OCI-LY7 (cell line): ENCODE measurements at regions not wholly inside any gene's neighbourhood (a gene's known extent, or its start where the extent isn't known, plus 50 kb on each side); places are given as distances from the start of the nearest gene placed in this dataset.

Source experiments
- BruUV-seq: library from RNA; stranded (reverse); fragments of 400-500 nt; replicated peaks from 2 replicates; lab custom pipeline; 2021; lab: Mats Ljungman, UMichigan
- CTCF ChIA-PET: fragments of 300-600 bp; sonication (Branson Sonifier 250); formaldehyde crosslinking; loops from one replicate; lab custom pipeline; 2022; ENCODE audit warnings: antibody characterized with exemption; ENCODE audit not compliant: unreplicated experiment; lab: Charles Lee
- POLR2A ChIA-PET: fragments of 300-600 bp; sonication (Branson Sonifier 250); formaldehyde crosslinking; loops from one replicate; lab custom pipeline; 2022; ENCODE audit warnings: antibody characterized with exemption; lab: Charles Lee
- DNase-seq: peaks from one replicate; pipeline ENCODE4 v3.0.0-alpha.2; 2015; ENCODE audit warnings: low spot score
- H2AFZ ChIP-seq: fragments of 200-600 bp; sonication (generic), shearing (Covaris generic); 2 replicates; pipeline ENCODE4 v1.6.1; 2014; ENCODE audit warnings: mild to moderate bottlenecking, antibody characterized with exemption, low read length, moderate library complexity
- H3K27ac ChIP-seq: fragments of 200-600 bp; sonication (generic); 2 replicates; pipeline ENCODE4 v1.5.1; 2014; ENCODE audit warnings: mixed run types, low read depth, mild to moderate bottlenecking, moderate library complexity, low read length, inconsistent platforms; ENCODE audit not compliant: poor library complexity, severe bottlenecking
- H3K36me3 ChIP-seq: fragments of 200-600 bp; sonication (generic); 2 replicates; pipeline ENCODE4 v1.6.1; 2014; ENCODE audit warnings: mild to moderate bottlenecking, antibody characterized with exemption, low read length, moderate library complexity, mixed read lengths; ENCODE audit not compliant: insufficient read depth
- H3K4me1 ChIP-seq: fragments of 200-600 bp; sonication (generic); 2 replicates; pipeline ENCODE4 v1.5.1; 2014; ENCODE audit warnings: mild to moderate bottlenecking, low read length; ENCODE audit not compliant: insufficient read depth, poor library complexity, severe bottlenecking
- H3K4me2 ChIP-seq: fragments of 200-600 bp; sonication (generic); 2 replicates; pipeline ENCODE4 v1.6.1; 2014; ENCODE audit warnings: mild to moderate bottlenecking, low read length
- H3K4me3 ChIP-seq: fragments of 200-600 bp; sonication (generic); 2 replicates; pipeline ENCODE4 v1.5.1; 2014; ENCODE audit warnings: mild to moderate bottlenecking, low read depth, low read length; ENCODE audit not compliant: poor library complexity, severe bottlenecking
- H3K79me2 ChIP-seq: fragments of 200-600 bp; sonication (generic); 2 replicates; pipeline ENCODE4 v1.6.1; 2016; ENCODE audit warnings: low read depth, mild to moderate bottlenecking, low read length, moderate library complexity, mixed read lengths; ENCODE audit not compliant: insufficient read depth
- H3K9me2 ChIP-seq: fragments of 200-600 bp; sonication (generic); 2 replicates; pipeline ENCODE4 v1.6.1; 2016; ENCODE audit warnings: mild to moderate bottlenecking, low read length, mixed read lengths; ENCODE audit not compliant: insufficient read depth
- H3K9me3 ChIP-seq: fragments of 200-600 bp; sonication (generic); 2 replicates; pipeline ENCODE4 v1.6.1; 2014; ENCODE audit warnings: mild to moderate bottlenecking, mixed run types, low read length, mixed read lengths
- H4K20me1 ChIP-seq: fragments of 200-600 bp; sonication (generic); 2 replicates; pipeline ENCODE4 v1.6.1; 2014; ENCODE audit warnings: mild to moderate bottlenecking, antibody characterized with exemption, low read length, moderate library complexity, mixed read lengths; ENCODE audit not compliant: insufficient read depth
- CTCF ChIP-seq: fragments of 200-600 bp; sonication (generic); conservative IDR thresholded peaks from 2 replicates; pipeline ENCODE4 v1.5.1; 2014; ENCODE audit warnings: mild to moderate bottlenecking, antibody characterized with exemption, low read length, moderate library complexity, mixed read lengths
- EZH2phosphoT487 ChIP-seq: fragments of 200-600 bp; sonication (generic); IDR thresholded peaks from 2 replicates; pipeline ENCODE4 v1.6.1; 2018; ENCODE audit warnings: low read depth, borderline replicate concordance, mild to moderate bottlenecking, mixed run types, antibody characterized with exemption, low read length, moderate library complexity, mixed read lengths
- intact Hi-C: fragments of 100-400 bp; cut with micrococcal nuclease; formaldehyde crosslinking; loops from one replicate; pipeline ENCODE4 v1.10.0; 2022; ENCODE audit not compliant: unreplicated experiment

GRCh38 chr11:70678931-70679900, 280.9 kb downstream of the CTTN start:
- H3K79me2 ChIP-seq = no peaks in the 10 kb centered on the region
- no peaks in the 10 kb centered on the region for H3K4me1 ChIP-seq
- CTCF ChIA-PET = no interaction called here
- no TSS peak for BruUV-seq
- POLR2A ChIA-PET = interaction anchor here (0.6 kb wide), 1 partner anchor 1227 kb away, joined by 3 read pairs; no protein-coding TSS in a partner anchor
- intact Hi-C loops = no loop called here
- no peaks in the 10 kb centered on the region for H3K36me3 ChIP-seq
- H3K4me3 ChIP-seq = no peak overlapping the region
- H2AFZ ChIP-seq = no peak overlapping the region
- H3K27ac ChIP-seq = no peak overlapping the region
- no peaks in the 10 kb centered on the region for H4K20me1 ChIP-seq
- no peak overlapping the region for H3K4me2 ChIP-seq
- H3K9me3 ChIP-seq = no peaks in the 10 kb centered on the region
- TF ChIP-seq EZH2phosphoT487 (no peak), CTCF (no peak)
- no peaks in the 10 kb centered on the region for H3K9me2 ChIP-seq
- DNase-seq = no peak

- H3K9me3 ChIP-seq = no peaks in the 10 kb centered on the region
Observed at GRCh38 chr11:70680781-70681281, 282.5 kb downstream of the CTTN start.

More at GRCh38 chr11:70680781-70681281, 282.5 kb downstream of the CTTN start:
- no peaks in the 10 kb centered on the region for H3K9me2 ChIP-seq
- no peak for DNase-seq
- no peaks in the 10 kb centered on the region for H3K4me1 ChIP-seq
- POLR2A ChIA-PET = no interaction called here
- CTCF ChIA-PET = no interaction called here
- intact Hi-C loops = no loop called here
- H3K4me2 ChIP-seq = no peak overlapping the region
- no peaks in the 10 kb centered on the region for H3K36me3 ChIP-seq
- H3K27ac ChIP-seq = no peak overlapping the region
- H3K79me2 ChIP-seq = no peaks in the 10 kb centered on the region
- TF ChIP-seq CTCF (no peak), EZH2phosphoT487 (no peak)
- H2AFZ ChIP-seq = no peak overlapping the region
- H3K4me3 ChIP-seq = no peak overlapping the region
- no peaks in the 10 kb centered on the region for H4K20me1 ChIP-seq
- BruUV-seq = no TSS peak
